ENCODE measurements at regions not wholly inside any gene's neighbourhood (a gene's known extent, or its start where the extent isn't known, plus 50 kb on each side); places are given as distances from the start of the nearest gene placed in this dataset.
A peak's percentile ranks its signal among the peaks of the same experiment; 100 is the strongest.

GRCh38 chr1:177800400-177801088 is 169.3 kb downstream of the SEC16B start:
- Histone ChIP-seq H4K20me1 (ENCODE audit: low read length) (no peaks in the 10 kb centered on the region), H3K36me3 (ENCODE audit: low read depth, low read length) (no peaks in the 10 kb centered on the region), H3K4me2 (ENCODE audit: low read length) (no peak overlapping the region), H3K27me3 (ENCODE audit: low read length) (peaks cover 12% of the 10 kb centered on the region), H3K9me2 (replicated peaks; ENCODE audit: low read length) (no peaks in the 10 kb centered on the region), H3F3A (ENCODE audit: low read length, unreplicated experiment) (no peaks in the 10 kb centered on the region), H3K4me1 (ENCODE audit: insufficient read depth, low read length) (no peaks in the 10 kb centered on the region), H3K9me3 (ENCODE audit: low read length) (no peaks in the 10 kb centered on the region), H3K79me2 (ENCODE audit: low read length) (no peaks in the 10 kb centered on the region), H3K27ac (ENCODE audit: low read length) (no peak overlapping the region), H3K4me3 (ENCODE audit: low read length) (no peak overlapping the region), H3K9ac (ENCODE audit: low read length) (no peak overlapping the region), H2AFZ (ENCODE audit: low read length) (no peak overlapping the region)
- no peak for ATAC-seq
- no TSS peak for BruUV-seq (replicated peaks)
- ChIA-PET POLR2A (ENCODE audit: unreplicated experiment) (no interaction called here), CTCF (no interaction called here)
- no peak for TF ChIP-seq CTCF (conservative IDR thresholded peaks at IDR 0.05; ENCODE audit: low read depth, low read length)
- TF ChIP-seq EZH2 (IDR thresholded peaks at IDR 0.05; ENCODE audit: low read length, unreplicated experiment), result no peak
- TF ChIP-seq EZH2phosphoT487 (IDR thresholded peaks at IDR 0.05; ENCODE audit: borderline replicate concordance, low read length), result no peak
- intact Hi-C loops (cut with micrococcal nuclease), result no loop called here
- peak; percentile 32 for DNase-seq

DNA sequence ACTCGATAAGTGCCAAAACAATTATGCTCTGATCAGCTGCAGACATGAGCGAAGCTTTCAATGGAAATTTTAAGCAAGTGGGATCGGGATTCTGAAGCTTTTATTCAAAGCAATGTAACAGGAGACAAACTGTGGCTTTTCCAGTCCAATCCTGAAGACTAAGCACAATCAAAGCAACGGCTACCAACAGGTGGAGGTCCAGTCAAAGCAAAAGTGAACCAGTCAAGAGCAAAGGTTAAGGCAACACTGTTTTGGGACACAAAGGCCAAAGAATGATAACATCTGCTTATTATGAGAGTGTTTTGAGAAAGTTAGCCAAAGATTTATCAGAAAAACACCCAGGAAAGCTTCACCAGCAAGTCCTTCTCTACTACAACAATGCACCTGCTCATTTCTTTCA is 170.1 kb downstream of the SEC16B start:
- ATAC-seq, result no peak
- no TSS peak for BruUV-seq (replicated peaks)
- intact Hi-C loops (cut with micrococcal nuclease), result no loop called here

More for the DNA sequence above, 170.1 kb downstream of the SEC16B start:
- DNase-seq, result no peak
- no peaks in the 10 kb centered on the region for H3K79me2 ChIP-seq (ENCODE audit: low read length)
- peaks cover 12% of the 10 kb centered on the region for H3K27me3 ChIP-seq (ENCODE audit: low read length)
- no peaks in the 10 kb centered on the region for H3K9me2 ChIP-seq (replicated peaks; ENCODE audit: low read length)
- no peaks in the 10 kb centered on the region for H3K4me1 ChIP-seq (ENCODE audit: insufficient read depth, low read length)
- no peak overlapping the region for H3K9ac ChIP-seq (ENCODE audit: low read length)
- no peaks in the 10 kb centered on the region for H3K36me3 ChIP-seq (ENCODE audit: low read depth, low read length)
- no peak overlapping the region for H3K4me3 ChIP-seq (ENCODE audit: low read length)
- no peak overlapping the region for H3K27ac ChIP-seq (ENCODE audit: low read length)
- no peaks in the 10 kb centered on the region for H3K9me3 ChIP-seq (ENCODE audit: low read length)
- ChIA-PET CTCF (no interaction called here), POLR2A (ENCODE audit: unreplicated experiment) (no interaction called here)
- H3F3A ChIP-seq (ENCODE audit: low read length, unreplicated experiment), result no peaks in the 10 kb centered on the region
- no peak overlapping the region for H2AFZ ChIP-seq (ENCODE audit: low read length)
- no peak for TF ChIP-seq EZH2phosphoT487 (IDR thresholded peaks at IDR 0.05; ENCODE audit: borderline replicate concordance, low read length)
- no peak for TF ChIP-seq CTCF (conservative IDR thresholded peaks at IDR 0.05; ENCODE audit: low read depth, low read length)
- TF ChIP-seq EZH2 (IDR thresholded peaks at IDR 0.05; ENCODE audit: low read length, unreplicated experiment), result no peak
- no peak overlapping the region for H3K4me2 ChIP-seq (ENCODE audit: low read length)
- H4K20me1 ChIP-seq (ENCODE audit: low read length), result no peaks in the 10 kb centered on the region

All from PC-3 (cell line).